GM12874 (cell line): ENCODE measurements at regions not wholly inside any gene's neighbourhood (a gene's known extent, or its start where the extent isn't known, plus 50 kb on each side); places are given as distances from the start of the nearest gene placed in this dataset.

Experiments used
- CTCF ChIP-seq: IDR thresholded peaks from 2 replicates; pipeline ENCODE4 v1.5.1; 2011; ENCODE audit warnings: low read depth, mild to moderate bottlenecking, control low read depth, low read length, moderate library complexity; ENCODE audit not compliant: insufficient read depth

GRCh38 chr1:185595835-185596667, 138.1 kb upstream of the HMCN1 start:
- peak; percentile 74 for TF ChIP-seq CTCF

- TF ChIP-seq CTCF: no peak
Measured at GRCh38 chr1:185594786-185595410, 139.3 kb upstream of the HMCN1 start.

- no peak for TF ChIP-seq CTCF
Measured at GRCh38 chr1:185593271-185593670, 140.9 kb upstream of the HMCN1 start.

- TF ChIP-seq CTCF: no peak
Measured at GRCh38 chr1:185585770-185586169, 148.4 kb upstream of the HMCN1 start.

GRCh38 chr1:185581961-185582725, 152.0 kb upstream of the HMCN1 start:
- no peak for TF ChIP-seq CTCF

- no peak for TF ChIP-seq CTCF
Measured at GRCh38 chr1:185581020-185581419, 153.2 kb upstream of the HMCN1 start.

GRCh38 chr1:185578293-185578692, 155.9 kb upstream of the HMCN1 start:
- TF ChIP-seq CTCF: no peak
